ENCODE measurements at regions not wholly inside any gene's neighbourhood (a gene's known extent, or its start where the extent isn't known, plus 50 kb on each side); places are given as distances from the start of the nearest gene placed in this dataset.

GRCh38 chr7:106515321-106515720 is 145.6 kb downstream of the CCDC71L start:
- H3K4me1 Mint-ChIP-seq (ENCODE audit: low read depth): peaks cover 4% of the 10 kb centered on the region
- CTCF ChIA-PET: interaction anchor here (1.4 kb wide), 1 partner anchor 53 kb away, joined by 4 read pairs; no protein-coding TSS in a partner anchor

GRCh38 chr7:106514881-106515280 is 146.1 kb downstream of the CCDC71L start:
- no peak overlapping the region for H3K4me3 Mint-ChIP-seq
- intact Hi-C loops (cut with micrococcal nuclease): no loop called here
- ATAC-seq (no peak), DNase-seq (no peak)
- ChIA-PET POLR2A (no interaction called here), CTCF (interaction anchor here (1.4 kb wide), 1 partner anchor 52 kb away, joined by 4 read pairs; no protein-coding TSS in a partner anchor)
- H3K36me3 Mint-ChIP-seq (ENCODE audit: low read depth): no peaks in the 10 kb centered on the region
- peaks cover 38% of the 10 kb centered on the region for H3K27me3 Mint-ChIP-seq
- TF ChIP-seq CTCF (IDR thresholded peaks at IDR 0.05): no peak
- no peak overlapping the region for H3K27ac Mint-ChIP-seq
- H3K4me1 Mint-ChIP-seq (ENCODE audit: low read depth): peaks cover 4% of the 10 kb centered on the region
- no peaks in the 10 kb centered on the region for H3K9me3 Mint-ChIP-seq

More at GRCh38 chr7:106515321-106515720, 145.6 kb downstream of the CCDC71L start:
- Mint-ChIP-seq H3K9me3 (no peaks in the 10 kb centered on the region), H3K4me3 (no peak overlapping the region), H3K27me3 (peaks cover 38% of the 10 kb centered on the region), H3K27ac (no peak overlapping the region), H3K36me3 (ENCODE audit: low read depth) (no peaks in the 10 kb centered on the region)
- intact Hi-C loops (cut with micrococcal nuclease): no loop called here
- DNase-seq (no peak), ATAC-seq (no peak)
- POLR2A ChIA-PET: no interaction called here
- no peak for TF ChIP-seq CTCF (IDR thresholded peaks at IDR 0.05)

- Mint-ChIP-seq H3K4me3 (no peak overlapping the region), H3K9me3 (no peaks in the 10 kb centered on the region), H3K27me3 (peaks cover 29% of the 10 kb centered on the region), H3K36me3 (ENCODE audit: low read depth) (no peaks in the 10 kb centered on the region), H3K27ac (no peak overlapping the region), H3K4me1 (ENCODE audit: low read depth) (no peaks in the 10 kb centered on the region)
- intact Hi-C loops (cut with micrococcal nuclease): no loop called here
- TF ChIP-seq CTCF (IDR thresholded peaks at IDR 0.05): no peak
- no peak for ATAC-seq
- ChIA-PET POLR2A (no interaction called here), CTCF (no interaction called here)
- DNase-seq: no peak
Measured at GRCh38 chr7:106512217-106512616, 148.7 kb downstream of the CCDC71L start.

GRCh38 chr7:106504645-106505044 is 156.3 kb downstream of the CCDC71L start:
- intact Hi-C loops (cut with micrococcal nuclease): no loop called here
- Mint-ChIP-seq H3K36me3 (ENCODE audit: low read depth) (peaks cover 5% of the 10 kb centered on the region), H3K4me3 (peak overlapping the region; percentile 6), H3K4me1 (ENCODE audit: low read depth) (peaks cover 27% of the 10 kb centered on the region), H3K27me3 (peaks cover 11% of the 10 kb centered on the region), H3K9me3 (peaks cover 16% of the 10 kb centered on the region), H3K27ac (peak overlapping the region; percentile 77)
- ATAC-seq: peak; percentile 72
- peak; percentile 45 for DNase-seq
- POLR2A ChIA-PET: no interaction called here
- CTCF ChIA-PET: interaction anchor here (0.8 kb wide), 1 partner anchor 20 kb away, joined by 3 read pairs; no protein-coding TSS in a partner anchor
- no peak for TF ChIP-seq CTCF (IDR thresholded peaks at IDR 0.05)

- POLR2A ChIA-PET: no interaction called here
- CTCF ChIA-PET: interaction anchor here (0.7 kb wide), 1 partner anchor 42 kb away, joined by 3 read pairs; no protein-coding TSS in a partner anchor
- Mint-ChIP-seq H3K9me3 (peaks cover 16% of the 10 kb centered on the region), H3K27ac (peak overlapping the region; percentile 77), H3K4me3 (peak overlapping the region; percentile 6), H3K4me1 (ENCODE audit: low read depth) (peaks cover 27% of the 10 kb centered on the region), H3K27me3 (peaks cover 6% of the 10 kb centered on the region), H3K36me3 (ENCODE audit: low read depth) (peaks cover 5% of the 10 kb centered on the region)
- TF ChIP-seq CTCF (IDR thresholded peaks at IDR 0.05): no peak
- intact Hi-C loops (cut with micrococcal nuclease): no loop called here
- ATAC-seq (peak; percentile 15), DNase-seq (no peak)
Measured at GRCh38 chr7:106504207-106504606, 156.8 kb downstream of the CCDC71L start.

Data from activated CD8-positive, alpha-beta T cell treated with anti-CD3 and anti-CD28 coated beads for 36 hours (primary cell).